Sigmoid colon (tissue), 6 donors: ENCODE measurements at regions not wholly inside any gene's neighbourhood (a gene's known extent, or its start where the extent isn't known, plus 50 kb on each side); places are given as distances from the start of the nearest gene placed in this dataset.

Experiments
- DNase-seq: peaks from one replicate; pipeline ENCODE4 v3.0.0-alpha.2; 2019
- H3K27ac ChIP-seq, 4 donors: fragments of 200-600 bp; sonication (generic); one replicate each; pipeline ENCODE4 v1.5.1; 2016 to 2019; ENCODE audit warnings: mild to moderate bottlenecking in 1 of 4
- H3K27me3 ChIP-seq, 3 donors: fragments of 200-600 bp; sonication (generic); one replicate each; pipeline ENCODE4 v1.5.1; 2019; ENCODE audit warnings: mild to moderate bottlenecking in 1 of 3
- H3K36me3 ChIP-seq, 4 donors: fragments of 200-600 bp; sonication (generic); one replicate each; pipeline ENCODE4 v1.5.1; 2016 to 2019
- H3K4me1 ChIP-seq, 4 donors: fragments of 200-600 bp; sonication (generic); one replicate each; pipeline ENCODE4 v1.5.1; 2017 to 2019
- H3K4me3 ChIP-seq, 4 donors: fragments of 200-600 bp; sonication (generic); one replicate each; pipeline ENCODE4 v1.5.1; 2017 to 2019; ENCODE audit warnings: mild to moderate bottlenecking in 2 of 4, moderate library complexity in 1 of 4
- H3K9me3 ChIP-seq, 4 donors: fragments of 200-600 bp in 3 of 4; sonication (generic) in 3 of 4; one replicate each; pipeline versions ENCODE4 v1.5.1 to v1.6.1; 2013 to 2019
- CTCF ChIP-seq, 4 experiments: fragments of 450-650 bp in 3 of 4; fragments of 200-600 bp in 1 of 4; IDR thresholded peaks; one replicate each; pipeline ENCODE4 v1.5.1; 2016 to 2019; ENCODE audit warnings: antibody characterized with exemption in 4 of 4, mild to moderate bottlenecking in 3 of 4, moderate library complexity in 2 of 4
- EP300 ChIP-seq, 4 donors: sonication (generic); formaldehyde crosslinking; IDR thresholded peaks; one replicate each; pipeline ENCODE4 v1.6.1; 2017; ENCODE audit warnings: antibody characterized with exemption in 4 of 4
- POLR2A ChIP-seq, 2 donors: fragments of 450-650 bp; IDR thresholded peaks; one replicate each; pipeline ENCODE4 v1.6.1; 2016; ENCODE audit warnings: antibody characterized with exemption in 2 of 2, mild to moderate bottlenecking in 2 of 2, moderate library complexity in 2 of 2
- POLR2AphosphoS5 ChIP-seq, 4 donors: sonication (generic); formaldehyde crosslinking; IDR thresholded peaks; one replicate each; pipeline ENCODE4 v1.6.1; 2017; ENCODE audit warnings: antibody characterized with exemption in 4 of 4
- WGBS, 2 donors: extraction: QIAGEN DNeasy Blood & Tissue Kit; methylation state at CpG; one replicate each; pipeline ENCODE4 v1.1.7; 2013; 5-methylcytosine and 5-hydroxymethylcytosine counted together
- intact Hi-C: fragments of 100-400 bp; cut with DNase I; formaldehyde crosslinking; loops from one replicate; pipeline ENCODE4 v1.15.1; 2023
- donor health status: healthy with polysubstance abuse.
- donor health status: healthy.

- no peaks in the 10 kb centered on the region for H3K4me1 ChIP-seq
- no peak overlapping the region for H3K27ac ChIP-seq
- H3K27me3 ChIP-seq: no peaks in the 10 kb centered on the region
- H3K9me3 ChIP-seq: no peaks in the 10 kb centered on the region
- H3K4me3 ChIP-seq: no peak overlapping the region
- no peaks in the 10 kb centered on the region for H3K36me3 ChIP-seq
- DNase-seq: no peak
- 27 to 63% methylated on average over 1 of the region's 1 CpG for WGBS, 2 donors
- TF ChIP-seq EP300 (IDR thresholded peaks at IDR 0.05) (no peak), CTCF (IDR thresholded peaks at IDR 0.05) (no peak), POLR2AphosphoS5 (IDR thresholded peaks at IDR 0.05) (no peak), POLR2A (IDR thresholded peaks at IDR 0.05) (no peak)
- intact Hi-C loops: no loop called here
Measured at GRCh38 chr6:48419992-48420391, 309.0 kb upstream of the PTCHD4 start.

GRCh38 chr6:48417927-48418326 lies 306.9 kb upstream of the PTCHD4 start:
- Histone ChIP-seq H3K9me3 (no peaks in the 10 kb centered on the region), H3K27me3 (no peaks in the 10 kb centered on the region), H3K27ac (no peak overlapping the region), H3K4me1 (no peaks in the 10 kb centered on the region), H3K4me3 (no peak overlapping the region), H3K36me3 (no peaks in the 10 kb centered on the region)
- TF ChIP-seq POLR2AphosphoS5 (IDR thresholded peaks at IDR 0.05): no peak
- TF ChIP-seq POLR2A (IDR thresholded peaks at IDR 0.05): no peak
- TF ChIP-seq CTCF (IDR thresholded peaks at IDR 0.05): no peak
- no peak for TF ChIP-seq EP300 (IDR thresholded peaks at IDR 0.05)
- WGBS, 2 donors: 76 to 77% methylated on average over 4 of the region's 4 CpGs
- intact Hi-C loops: no loop called here
- no peak for DNase-seq

- TF ChIP-seq POLR2A (IDR thresholded peaks at IDR 0.05) (no peak), EP300 (IDR thresholded peaks at IDR 0.05) (no peak), CTCF (IDR thresholded peaks at IDR 0.05) (no peak), POLR2AphosphoS5 (IDR thresholded peaks at IDR 0.05) (no peak)
- WGBS, 2 donors: 90 to 91% methylated on average over 2 of the region's 2 CpGs
Measured at GRCh38 chr6:48412656-48413055, 301.7 kb upstream of the PTCHD4 start.

GRCh38 chr6:48404927-48405326 lies 293.9 kb upstream of the PTCHD4 start:
- WGBS, 2 donors: 58 to 65% methylated on average over 1 of the region's 1 CpG
- intact Hi-C loops: no loop called here
- TF ChIP-seq CTCF (IDR thresholded peaks at IDR 0.05) (no peak), POLR2AphosphoS5 (IDR thresholded peaks at IDR 0.05) (no peak), POLR2A (IDR thresholded peaks at IDR 0.05) (no peak), EP300 (IDR thresholded peaks at IDR 0.05) (no peak)

More at GRCh38 chr6:48412656-48413055, 301.7 kb upstream of the PTCHD4 start:
- Histone ChIP-seq H3K9me3 (no peaks in the 10 kb centered on the region), H3K4me3 (no peak overlapping the region), H3K4me1 (no peaks in the 10 kb centered on the region), H3K27ac (no peak overlapping the region), H3K36me3 (no peaks in the 10 kb centered on the region), H3K27me3 (no peaks in the 10 kb centered on the region)
- intact Hi-C loops: no loop called here
- no peak for DNase-seq

GRCh38 chr6:48403587-48403986 lies 292.6 kb upstream of the PTCHD4 start:
- no peak for DNase-seq
- WGBS, 2 donors: 88 to 90% methylated on average over 3 of the region's 3 CpGs
- Histone ChIP-seq H3K36me3 (no peaks in the 10 kb centered on the region), H3K4me1 (no peaks in the 10 kb centered on the region), H3K27me3 (no peaks in the 10 kb centered on the region), H3K9me3 (no peaks in the 10 kb centered on the region), H3K27ac (no peak overlapping the region), H3K4me3 (no peak overlapping the region)
- intact Hi-C loops: no loop called here
- TF ChIP-seq CTCF (IDR thresholded peaks at IDR 0.05): no peak
- no peak for TF ChIP-seq POLR2A (IDR thresholded peaks at IDR 0.05)

More at GRCh38 chr6:48404927-48405326, 293.9 kb upstream of the PTCHD4 start:
- Histone ChIP-seq H3K27ac (no peak overlapping the region), H3K27me3 (no peaks in the 10 kb centered on the region), H3K4me3 (no peak overlapping the region), H3K4me1 (no peaks in the 10 kb centered on the region), H3K9me3 (no peaks in the 10 kb centered on the region), H3K36me3 (no peaks in the 10 kb centered on the region)
- DNase-seq: no peak
